NCI-H2029 treated with DMSO at 0.1 percent for 48 hours (cell line): ENCODE measurements at regions not wholly inside any gene's neighbourhood (a gene's known extent, or its start where the extent isn't known, plus 50 kb on each side); places are given as distances from the start of the nearest gene placed in this dataset.

Experiments used
- DNase-seq: peaks from one replicate; lab custom pipeline; 2025; lab: John Stamatoyannopoulos, UW

- no peak for DNase-seq
These were observed 162.6 kb upstream of the E2F8 start for GRCh38 chr11:19403196-19403895.

GRCh38 chr11:19400296-19400695 is 159.6 kb upstream of the E2F8 start:
- DNase-seq: no peak

GRCh38 chr11:19398772-19399527 is 158.2 kb upstream of the E2F8 start:
- no peak for DNase-seq

- DNase-seq: no peak
These were observed 157.5 kb upstream of the E2F8 start for GRCh38 chr11:19398273-19398672.

- DNase-seq: no peak
These were observed 154.3 kb upstream of the E2F8 start for GRCh38 chr11:19395050-19395449.

GRCh38 chr11:19394525-19395016 is 153.8 kb upstream of the E2F8 start:
- no peak for DNase-seq

GRCh38 chr11:19393941-19394340 is 153.2 kb upstream of the E2F8 start:
- DNase-seq: no peak

- no peak for DNase-seq
These were observed 152.2 kb upstream of the E2F8 start for GRCh38 chr11:19392847-19393518.

GRCh38 chr11:19392321-19392720 is 151.6 kb upstream of the E2F8 start:
- no peak for DNase-seq

GRCh38 chr11:19391652-19392051 is 150.9 kb upstream of the E2F8 start:
- DNase-seq: no peak

- no peak for DNase-seq
These were observed 150.3 kb upstream of the E2F8 start for GRCh38 chr11:19391026-19391425.

- no peak for DNase-seq
These were observed 149.1 kb upstream of the E2F8 start for GRCh38 chr11:19389787-19390303.

- no peak for DNase-seq
These were observed 141.4 kb upstream of the E2F8 start for GRCh38 chr11:19382131-19382611.

- DNase-seq: no peak
These were observed 139.6 kb upstream of the E2F8 start for GRCh38 chr11:19380375-19380774.

- no peak for DNase-seq
These were observed 138.7 kb upstream of the E2F8 start for GRCh38 chr11:19379465-19379864.

GRCh38 chr11:19378814-19379213 is 138.1 kb upstream of the E2F8 start:
- no peak for DNase-seq

GRCh38 chr11:19377881-19378280 is 137.1 kb upstream of the E2F8 start:
- DNase-seq: no peak

GRCh38 chr11:19375440-19375839 is 134.7 kb upstream of the E2F8 start:
- DNase-seq: no peak

- no peak for DNase-seq
These were observed 133.4 kb upstream of the E2F8 start for GRCh38 chr11:19374151-19374569.

GRCh38 chr11:19372381-19372780 is 131.6 kb upstream of the E2F8 start:
- no peak for DNase-seq

GRCh38 chr11:19370100-19370861 is 129.5 kb upstream of the E2F8 start:
- no peak for DNase-seq
